ENCODE measurements at regions not wholly inside any gene's neighbourhood (a gene's known extent, or its start where the extent isn't known, plus 50 kb on each side); places are given as distances from the start of the nearest gene placed in this dataset.
"Not testable (repeated sequence)": the region's sequence is repeated elsewhere in the genome, so short reads cannot be mapped to it uniquely, and the experiment has no call there.

GRCh38 chr16:18192389-18192788, 144.1 kb downstream of the NPIPA8 start:
- not testable (repeated sequence) for ATAC-seq (replicated peaks; ENCODE audit: extremely low read depth, poor library complexity, severe bottlenecking); H3K4me3 Mint-ChIP-seq; DNase-seq (ENCODE audit: low spot score in 2 of 2); H3K9me3 Mint-ChIP-seq; H3K36me3 Mint-ChIP-seq (ENCODE audit: insufficient read depth); H3K27ac Mint-ChIP-seq (ENCODE audit: low read depth); H3K4me1 Mint-ChIP-seq; H3K27me3 Mint-ChIP-seq

GRCh38 chr16:18190179-18190578, 146.4 kb downstream of the NPIPA8 start:
- H3K36me3 Mint-ChIP-seq (ENCODE audit: insufficient read depth); H3K27ac Mint-ChIP-seq (ENCODE audit: low read depth); DNase-seq (ENCODE audit: low spot score in 2 of 2); H3K27me3 Mint-ChIP-seq; ATAC-seq (replicated peaks; ENCODE audit: extremely low read depth, poor library complexity, severe bottlenecking); H3K9me3 Mint-ChIP-seq; H3K4me3 Mint-ChIP-seq; H3K4me1 Mint-ChIP-seq: not testable (repeated sequence)

- not testable (repeated sequence) for ATAC-seq (replicated peaks; ENCODE audit: extremely low read depth, poor library complexity, severe bottlenecking); DNase-seq (ENCODE audit: low spot score in 2 of 2); H3K4me1 Mint-ChIP-seq; H3K27me3 Mint-ChIP-seq; H3K27ac Mint-ChIP-seq (ENCODE audit: low read depth); H3K36me3 Mint-ChIP-seq (ENCODE audit: insufficient read depth); H3K9me3 Mint-ChIP-seq; H3K4me3 Mint-ChIP-seq
Observed at GRCh38 chr16:18184755-18185154, 151.8 kb downstream of the NPIPA8 start.

DNA sequence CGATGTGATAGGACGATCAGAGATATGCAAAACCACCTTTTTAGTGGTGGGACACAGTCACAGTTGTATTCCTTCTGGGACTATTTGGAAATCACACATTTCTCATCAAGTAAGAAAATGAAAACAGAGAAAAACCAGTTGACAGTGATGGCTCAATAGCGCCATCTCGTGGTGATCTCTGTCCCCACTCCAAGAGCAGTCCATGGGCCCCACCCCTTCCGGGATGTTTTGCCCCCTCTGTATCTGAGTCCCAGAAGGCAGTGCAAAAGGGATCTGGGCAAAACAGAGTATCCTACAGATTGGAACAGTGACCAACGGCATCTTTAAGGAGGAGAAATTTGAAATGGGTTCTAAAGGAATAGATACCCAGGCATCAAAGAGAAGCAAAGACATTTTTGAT, 155.5 kb downstream of the NPIPA8 start:
- not testable (repeated sequence) for H3K36me3 Mint-ChIP-seq (ENCODE audit: insufficient read depth); H3K4me1 Mint-ChIP-seq; DNase-seq (ENCODE audit: low spot score in 2 of 2); H3K27ac Mint-ChIP-seq (ENCODE audit: low read depth); H3K4me3 Mint-ChIP-seq; ATAC-seq (replicated peaks; ENCODE audit: extremely low read depth, poor library complexity, severe bottlenecking); H3K27me3 Mint-ChIP-seq; H3K9me3 Mint-ChIP-seq

DNA sequence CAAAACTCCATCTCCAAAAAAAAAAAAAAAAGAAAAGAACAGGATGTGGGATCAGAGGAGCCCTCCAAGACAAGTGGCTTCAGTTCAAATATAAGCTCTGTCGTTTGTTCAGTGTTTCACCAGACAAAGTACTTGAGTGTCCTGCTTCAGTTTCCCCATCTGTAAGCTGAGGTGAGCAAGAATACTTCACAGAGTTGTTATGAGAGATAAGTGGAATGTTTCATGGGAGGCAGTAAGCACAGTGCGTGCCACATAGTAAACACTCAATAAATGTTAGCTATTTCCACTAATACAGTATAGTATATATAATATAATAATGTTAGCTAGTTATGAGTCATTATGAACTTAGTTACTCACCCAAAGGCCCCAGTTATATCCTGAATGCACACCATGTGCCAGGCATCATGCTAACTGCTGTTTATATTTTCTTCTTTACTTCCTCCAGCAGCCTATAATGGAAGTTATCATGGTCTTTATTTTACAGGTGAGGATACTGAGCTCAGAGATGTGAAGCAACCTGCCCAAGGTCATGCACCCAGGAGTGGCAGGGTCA, 162.5 kb downstream of the NPIPA8 start:
- H3K36me3 Mint-ChIP-seq (ENCODE audit: insufficient read depth); H3K27me3 Mint-ChIP-seq; H3K27ac Mint-ChIP-seq (ENCODE audit: low read depth); H3K9me3 Mint-ChIP-seq; DNase-seq (ENCODE audit: low spot score in 2 of 2); ATAC-seq (replicated peaks; ENCODE audit: extremely low read depth, poor library complexity, severe bottlenecking); H3K4me3 Mint-ChIP-seq; H3K4me1 Mint-ChIP-seq: not testable (repeated sequence)

DNA sequence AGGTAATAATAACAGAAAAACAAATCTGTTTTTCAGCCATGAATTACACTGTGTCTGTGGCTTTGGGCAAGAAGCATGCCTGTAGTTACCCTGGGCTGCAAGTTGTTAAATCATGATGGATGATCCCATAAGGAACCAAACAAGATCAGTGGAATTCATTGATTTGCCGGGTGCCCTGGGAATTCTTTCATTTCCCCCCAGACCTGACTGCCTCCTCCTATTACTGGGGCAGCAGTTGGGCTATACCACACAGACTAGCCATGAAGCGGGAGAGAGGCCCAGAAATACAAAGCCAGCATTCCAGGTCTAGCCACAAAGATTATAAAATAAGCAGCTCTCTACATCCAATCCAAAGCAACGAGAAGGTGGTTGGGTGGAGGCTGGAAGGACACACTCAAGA, 174.2 kb downstream of the NPIPA8 start:
- H3K9me3 Mint-ChIP-seq; H3K4me3 Mint-ChIP-seq; H3K27ac Mint-ChIP-seq (ENCODE audit: low read depth); H3K36me3 Mint-ChIP-seq (ENCODE audit: insufficient read depth); ATAC-seq (replicated peaks; ENCODE audit: extremely low read depth, poor library complexity, severe bottlenecking); DNase-seq (ENCODE audit: low spot score in 2 of 2); H3K4me1 Mint-ChIP-seq: not testable (repeated sequence)
- H3K27me3 Mint-ChIP-seq = peaks cover 10% of the 10 kb centered on the region

GRCh38 chr16:18161224-18161623, 175.3 kb downstream of the NPIPA8 start:
- H3K4me3 Mint-ChIP-seq; H3K36me3 Mint-ChIP-seq (ENCODE audit: insufficient read depth); H3K27ac Mint-ChIP-seq (ENCODE audit: low read depth); DNase-seq (ENCODE audit: low spot score in 2 of 2); H3K4me1 Mint-ChIP-seq; ATAC-seq (replicated peaks; ENCODE audit: extremely low read depth, poor library complexity, severe bottlenecking); H3K9me3 Mint-ChIP-seq: not testable (repeated sequence)
- peaks cover 10% of the 10 kb centered on the region for H3K27me3 Mint-ChIP-seq

- H3K27ac Mint-ChIP-seq (ENCODE audit: low read depth); H3K36me3 Mint-ChIP-seq (ENCODE audit: insufficient read depth); H3K9me3 Mint-ChIP-seq; H3K4me3 Mint-ChIP-seq; ATAC-seq (replicated peaks; ENCODE audit: extremely low read depth, poor library complexity, severe bottlenecking); H3K4me1 Mint-ChIP-seq; DNase-seq (ENCODE audit: low spot score in 2 of 2): not testable (repeated sequence)
- peaks cover 10% of the 10 kb centered on the region for H3K27me3 Mint-ChIP-seq
Observed at GRCh38 chr16:18159185-18159584, 177.4 kb downstream of the NPIPA8 start.

DNA sequence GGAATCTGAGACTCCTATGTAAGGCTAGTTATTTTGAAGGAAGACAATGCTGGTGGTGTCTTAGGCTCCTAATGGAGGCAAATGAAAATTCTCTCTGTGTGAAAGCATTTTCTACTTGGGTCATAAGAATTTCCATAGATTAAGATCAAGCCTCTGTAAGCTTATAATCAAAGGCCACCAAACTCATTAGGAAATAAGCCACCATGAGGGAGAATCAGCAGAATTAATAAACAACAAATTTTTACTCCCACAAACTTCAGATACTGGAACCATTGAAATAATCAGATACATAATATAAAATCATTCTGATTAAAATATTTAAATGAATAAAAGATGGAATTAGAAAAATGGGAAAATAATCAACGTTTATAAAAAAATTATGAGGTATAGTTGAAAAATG, 178.7 kb downstream of the NPIPA8 start:
- DNase-seq (ENCODE audit: low spot score in 2 of 2); H3K9me3 Mint-ChIP-seq; H3K4me1 Mint-ChIP-seq; H3K27ac Mint-ChIP-seq (ENCODE audit: low read depth); H3K36me3 Mint-ChIP-seq (ENCODE audit: insufficient read depth); ATAC-seq (replicated peaks; ENCODE audit: extremely low read depth, poor library complexity, severe bottlenecking); H3K4me3 Mint-ChIP-seq: not testable (repeated sequence)
- H3K27me3 Mint-ChIP-seq = peaks cover 10% of the 10 kb centered on the region

- not testable (repeated sequence) for H3K9me3 Mint-ChIP-seq; H3K4me3 Mint-ChIP-seq; DNase-seq (ENCODE audit: low spot score in 2 of 2); H3K4me1 Mint-ChIP-seq; H3K36me3 Mint-ChIP-seq (ENCODE audit: insufficient read depth); ATAC-seq (replicated peaks; ENCODE audit: extremely low read depth, poor library complexity, severe bottlenecking); H3K27ac Mint-ChIP-seq (ENCODE audit: low read depth)
- H3K27me3 Mint-ChIP-seq = peaks cover 10% of the 10 kb centered on the region
Observed at GRCh38 chr16:18152832-18153231, 183.7 kb downstream of the NPIPA8 start.

DNA sequence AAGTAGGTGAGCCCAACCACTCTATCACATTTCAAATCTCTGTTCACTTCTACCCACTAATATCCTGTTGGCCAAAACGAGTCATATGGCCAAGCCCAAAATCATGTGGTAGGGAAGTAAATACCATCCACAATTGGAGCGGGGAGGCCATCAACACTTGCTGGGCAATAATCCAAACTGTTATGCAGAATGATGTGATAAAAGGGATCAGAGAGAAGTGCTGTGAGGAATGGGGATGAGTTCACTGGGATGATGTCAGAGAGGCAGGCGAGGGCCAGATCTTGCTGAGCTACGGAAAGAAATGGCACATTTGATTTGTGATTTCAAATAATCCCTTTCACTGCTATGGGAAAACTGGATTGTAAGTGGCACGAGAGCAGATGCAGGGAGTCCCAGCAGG, 188.4 kb downstream of the NPIPA8 start:
- DNase-seq (ENCODE audit: low spot score in 2 of 2); H3K27ac Mint-ChIP-seq (ENCODE audit: low read depth); H3K4me1 Mint-ChIP-seq; ATAC-seq (replicated peaks; ENCODE audit: extremely low read depth, poor library complexity, severe bottlenecking); H3K4me3 Mint-ChIP-seq; H3K9me3 Mint-ChIP-seq; H3K36me3 Mint-ChIP-seq (ENCODE audit: insufficient read depth): not testable (repeated sequence)
- H3K27me3 Mint-ChIP-seq = peaks cover 10% of the 10 kb centered on the region

DNA sequence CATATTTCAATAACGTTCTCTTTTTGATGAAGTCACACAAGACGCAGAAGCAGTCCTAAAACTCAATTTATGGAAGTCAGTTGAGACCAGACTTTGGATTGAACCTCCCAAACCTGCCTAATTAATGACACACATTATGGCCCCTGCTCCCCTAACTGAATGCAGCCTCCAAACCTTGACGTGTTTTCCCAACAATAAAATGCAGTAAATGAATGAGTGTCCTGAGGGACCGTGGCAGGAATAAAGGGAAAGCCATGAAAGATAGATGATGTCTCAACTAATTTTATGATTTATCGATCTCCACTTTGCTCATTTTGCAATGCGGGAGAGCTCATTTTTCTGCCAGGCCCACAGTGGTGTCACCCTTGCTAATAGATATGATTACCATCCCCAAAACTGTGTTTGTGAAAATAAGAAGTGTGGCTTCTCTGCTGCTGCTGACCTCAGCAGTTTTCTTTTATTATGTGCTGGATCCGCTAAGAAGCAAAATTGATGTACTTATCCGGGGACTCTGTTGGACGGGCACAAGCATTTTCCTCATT, 189.9 kb downstream of the NPIPA8 start:
- not testable (repeated sequence) for ATAC-seq (replicated peaks; ENCODE audit: extremely low read depth, poor library complexity, severe bottlenecking); H3K27me3 Mint-ChIP-seq; H3K27ac Mint-ChIP-seq (ENCODE audit: low read depth); H3K4me1 Mint-ChIP-seq; H3K4me3 Mint-ChIP-seq; DNase-seq (ENCODE audit: low spot score in 2 of 2); H3K9me3 Mint-ChIP-seq; H3K36me3 Mint-ChIP-seq (ENCODE audit: insufficient read depth)

GRCh38 chr16:18142066-18142465, 194.5 kb downstream of the NPIPA8 start:
- not testable (repeated sequence) for H3K4me3 Mint-ChIP-seq; ATAC-seq (replicated peaks; ENCODE audit: extremely low read depth, poor library complexity, severe bottlenecking); H3K27ac Mint-ChIP-seq (ENCODE audit: low read depth); H3K9me3 Mint-ChIP-seq; H3K27me3 Mint-ChIP-seq; H3K4me1 Mint-ChIP-seq; DNase-seq (ENCODE audit: low spot score in 2 of 2); H3K36me3 Mint-ChIP-seq (ENCODE audit: insufficient read depth)

Measured in central memory CD8-positive, alpha-beta T cell (primary cell).